ENCODE measurements at regions not wholly inside any gene's neighbourhood (a gene's known extent, or its start where the extent isn't known, plus 50 kb on each side); places are given as distances from the start of the nearest gene placed in this dataset.

DNA sequence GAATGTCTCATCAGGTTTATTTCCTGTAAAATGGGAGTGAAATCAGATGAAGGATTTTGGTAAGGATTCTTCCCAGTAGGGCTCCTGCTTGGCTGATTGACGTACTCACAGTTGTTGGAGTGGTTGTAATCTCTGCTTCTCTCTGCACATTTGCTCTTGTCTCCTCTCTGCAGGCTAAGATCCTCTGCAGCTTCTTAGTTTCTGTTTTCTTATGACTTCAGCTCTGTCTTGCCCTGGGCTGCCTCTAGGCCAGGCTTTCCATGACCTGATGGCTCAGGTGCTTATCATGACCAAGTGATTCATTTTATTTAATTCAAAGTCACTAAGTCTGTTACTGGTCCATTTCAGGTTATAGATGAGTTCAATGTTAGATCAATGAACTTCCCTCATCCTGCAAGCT, 394.5 kb upstream of the DDHD1 start:
- TF ChIP-seq GABPA (IDR thresholded peaks at IDR 0.05; ENCODE audit: borderline replicate concordance, insufficient read depth, low read length) = no peak
- no peak for TF ChIP-seq CEBPB (IDR thresholded peaks at IDR 0.05; ENCODE audit: low read depth, low read length)
- no peak for TF ChIP-seq BRCA1 (IDR thresholded peaks at IDR 0.05; ENCODE audit: low read depth, low read length)
- TF ChIP-seq JUND (IDR thresholded peaks at IDR 0.05; ENCODE audit: low read length) = no peak
- no peak for TF ChIP-seq RNF2 (IDR thresholded peaks at IDR 0.05; ENCODE audit: borderline replicate concordance, low read depth, low read length, missing control alignments, poor library complexity, severe bottlenecking)
- no peak for TF ChIP-seq RAD21 (IDR thresholded peaks at IDR 0.05 in 1 of 2, conservative IDR thresholded peaks at IDR 0.05 in 1 of 2; ENCODE audit: low read depth in 2 of 2, low read length in 2 of 2)
- TF ChIP-seq POLR2AphosphoS5 (IDR thresholded peaks at IDR 0.05; ENCODE audit: low read depth, low read length) = no peak
- no peak for TF ChIP-seq POLR2A (IDR thresholded peaks at IDR 0.05; ENCODE audit: control extremely low read depth in 1 of 2, low read depth in 2 of 2, low read length in 2 of 2)

Measured in H1 (cell line).